H9 (cell line): ENCODE measurements at regions not wholly inside any gene's neighbourhood (a gene's known extent, or its start where the extent isn't known, plus 50 kb on each side); places are given as distances from the start of the nearest gene placed in this dataset.

Source experiments
- DNase-seq: peaks from one replicate; pipeline ENCODE4 v3.0.0-alpha.2; 2017
- H2AFZ ChIP-seq: one replicate; pipeline ENCODE4 v1.6.1; 2013; ENCODE audit warnings: mild to moderate bottlenecking, low read length, control low read depth, moderate library complexity
- H2AK5ac ChIP-seq: 2 replicates; pipeline ENCODE4 v1.6.1; 2013; ENCODE audit warnings: low read length, control low read depth, mixed read lengths; ENCODE audit not compliant: insufficient read length
- H2BK120ac ChIP-seq: one replicate; pipeline ENCODE4 v1.6.1; 2013; ENCODE audit warnings: low read depth, mild to moderate bottlenecking, low read length, control low read depth, inconsistent platforms; ENCODE audit not compliant: poor library complexity, severe bottlenecking
- H2BK12ac ChIP-seq: 2 replicates; pipeline ENCODE4 v1.6.1; 2013; ENCODE audit warnings: low read length, control low read depth, mixed read lengths, low read depth; ENCODE audit not compliant: insufficient read length
- H2BK15ac ChIP-seq: 2 replicates; pipeline ENCODE4 v1.6.1; 2013; ENCODE audit warnings: low read depth, low read length, control low read depth
- H2BK20ac ChIP-seq: one replicate; pipeline ENCODE4 v1.6.1; 2013; ENCODE audit warnings: low read depth, mild to moderate bottlenecking, low read length, control low read depth, inconsistent platforms; ENCODE audit not compliant: poor library complexity, severe bottlenecking
- H2BK5ac ChIP-seq: 2 replicates; pipeline ENCODE4 v1.6.1; 2013; ENCODE audit warnings: low read length, control low read depth, mixed read lengths; ENCODE audit not compliant: insufficient read length
- H3K14ac ChIP-seq: 2 replicates; pipeline ENCODE4 v1.6.1; 2013; ENCODE audit warnings: low read length, control low read depth; ENCODE audit not compliant: insufficient read depth
- H3K18ac ChIP-seq: 2 replicates; pipeline ENCODE4 v1.6.1; 2013; ENCODE audit warnings: low read depth, mild to moderate bottlenecking, mixed read lengths, low read length, control low read depth; ENCODE audit not compliant: insufficient read length
- H3K23ac ChIP-seq: 2 replicates; pipeline ENCODE4 v1.6.1; 2013; ENCODE audit warnings: low read length, control low read depth, mixed read lengths, low read depth; ENCODE audit not compliant: insufficient read length
- H3K23me2 ChIP-seq: 2 replicates; pipeline ENCODE4 v1.6.1; 2013; ENCODE audit warnings: low read depth, mild to moderate bottlenecking, mixed read lengths, low read length, control low read depth; ENCODE audit not compliant: insufficient read length, poor library complexity, severe bottlenecking
- H3K27ac ChIP-seq: 2 replicates; pipeline ENCODE4 v1.5.1; 2013; ENCODE audit warnings: low read length, control low read depth, mixed read lengths, low read depth; ENCODE audit not compliant: insufficient read length
- H3K27me3 ChIP-seq: 2 replicates; pipeline ENCODE4 v1.6.1; 2013; ENCODE audit warnings: low read length, control low read depth, inconsistent platforms; ENCODE audit not compliant: insufficient read depth
- H3K4ac ChIP-seq: 2 replicates; pipeline ENCODE4 v1.6.1; 2013; ENCODE audit warnings: low read depth, mild to moderate bottlenecking, control low read depth, inconsistent platforms, low read length, moderate library complexity
- H3K4me1 ChIP-seq: 2 replicates; pipeline ENCODE4 v1.6.1; 2013; ENCODE audit warnings: low read length, control low read depth, inconsistent platforms; ENCODE audit not compliant: insufficient read depth
- H3K4me2 ChIP-seq: 2 replicates; pipeline ENCODE4 v1.6.1; 2013; ENCODE audit warnings: low read length, control low read depth, mixed read lengths; ENCODE audit not compliant: insufficient read length, insufficient read depth
- H3K56ac ChIP-seq: 2 replicates; pipeline ENCODE4 v1.6.1; 2013; ENCODE audit warnings: low read depth, mild to moderate bottlenecking, mixed read lengths, low read length, control low read depth; ENCODE audit not compliant: insufficient read length
- H3K79me1 ChIP-seq: 2 replicates; pipeline ENCODE4 v1.6.1; 2013; ENCODE audit warnings: low read depth, mild to moderate bottlenecking, moderate library complexity, low read length, control low read depth, inconsistent platforms; ENCODE audit not compliant: insufficient read depth, poor library complexity, severe bottlenecking
- H3K79me2 ChIP-seq: 2 replicates; pipeline ENCODE4 v1.6.1; 2013; ENCODE audit warnings: low read length, control low read depth, inconsistent platforms; ENCODE audit not compliant: insufficient read depth
- H3K9ac ChIP-seq: 2 replicates; pipeline ENCODE4 v1.6.1; 2013; ENCODE audit warnings: low read length, control low read depth, mixed read lengths; ENCODE audit not compliant: insufficient read length; ENCODE audit errors: extremely low read depth
- H3K9me3 ChIP-seq: one replicate; pipeline ENCODE4 v1.6.1; 2013; ENCODE audit warnings: low read depth, low read length, inconsistent platforms; ENCODE audit not compliant: control insufficient read depth
- H3T11ph ChIP-seq: one replicate; pipeline ENCODE4 v1.6.1; 2013; ENCODE audit warnings: mild to moderate bottlenecking, low read length, control low read depth, inconsistent platforms
- H4K20me1 ChIP-seq: one replicate; pipeline ENCODE4 v1.6.1; 2013; ENCODE audit not compliant: control insufficient read depth, insufficient read length, insufficient read depth
- H4K5ac ChIP-seq: 2 replicates; pipeline ENCODE4 v1.6.1; 2013; ENCODE audit warnings: low read depth, mild to moderate bottlenecking, mixed read lengths, low read length, control low read depth; ENCODE audit not compliant: insufficient read length
- H4K8ac ChIP-seq: replicated peaks from 2 replicates; pipeline ENCODE4 v1.6.1; 2013; ENCODE audit warnings: low read length, control low read depth, mixed read lengths, low read depth; ENCODE audit not compliant: insufficient read length
- H4K91ac ChIP-seq: 2 replicates; pipeline ENCODE4 v1.6.1; 2013; ENCODE audit warnings: low read depth, mild to moderate bottlenecking, moderate library complexity, mixed read lengths, low read length, control low read depth; ENCODE audit not compliant: insufficient read length
- H3K27ac Mint-ChIP-seq, 3 experiments: 2 replicates in 2 of 3; 3 replicates in 1 of 3; pipeline ENCODE4 v1.8.0; 2020 to 2021; ENCODE audit warnings: mixed read lengths in 3 of 3, mild to moderate bottlenecking in 1 of 3, moderate library complexity in 1 of 3
- H3K27me3 Mint-ChIP-seq: 2 replicates; pipeline ENCODE4 v1.8.0; 2021; ENCODE audit warnings: low read depth, mild to moderate bottlenecking, moderate library complexity, mixed read lengths
- H3K36me3 Mint-ChIP-seq, 3 experiments: 2 replicates in 2 of 3; 3 replicates in 1 of 3; pipeline ENCODE4 v1.8.0; 2020 to 2021; ENCODE audit warnings: low read depth in 3 of 3, mixed read lengths in 3 of 3; ENCODE audit not compliant: insufficient read depth in 1 of 3
- H3K4me1 Mint-ChIP-seq, 2 experiments: 2 replicates each; pipeline ENCODE4 v1.8.0; 2020; ENCODE audit warnings: mixed read lengths in 2 of 2
- H3K4me3 Mint-ChIP-seq, 2 experiments: 2 replicates in 1 of 2; 3 replicates in 1 of 2; pipeline ENCODE4 v1.8.0; 2020 to 2021; ENCODE audit warnings: mild to moderate bottlenecking in 2 of 2, mixed read lengths in 2 of 2, moderate library complexity in 1 of 2
- H3K9me3 Mint-ChIP-seq, 2 experiments: 2 replicates in 1 of 2; 3 replicates in 1 of 2; pipeline ENCODE4 v1.8.0; 2020; ENCODE audit warnings: mild to moderate bottlenecking in 2 of 2, mixed read lengths in 2 of 2, moderate library complexity in 1 of 2
- CTCF ChIP-seq: fragments of 200-600 bp; sonication (generic); conservative IDR thresholded peaks from 3 replicates; pipeline ENCODE4 v1.8.0; 2021; ENCODE audit warnings: antibody characterized with exemption, mild to moderate bottlenecking
- WGBS: extraction: QIAGEN DNeasy Blood & Tissue Kit; methylation state at CpG from one replicate; pipeline ENCODE4 v1.1.7; 2013; ENCODE audit warnings: missing lambda C conversion rate, low lambda C conversion rate, mixed read lengths; ENCODE audit not compliant: insufficient read length; ENCODE audit errors: extremely low coverage; 5-methylcytosine and 5-hydroxymethylcytosine counted together

GRCh38 chr4:97121493-97121892, 1021.8 kb downstream of the STPG2 start:
- Histone ChIP-seq H3K56ac (no peak overlapping the region), H2BK20ac (no peak overlapping the region), H3K79me2 (no peaks in the 10 kb centered on the region), H2BK15ac (no peak overlapping the region), H2AFZ (no peak overlapping the region), H3K23me2 (no peaks in the 10 kb centered on the region), H4K5ac (no peak overlapping the region), H3K9me3 (no peaks in the 10 kb centered on the region), H3K27me3 (no peaks in the 10 kb centered on the region), H3T11ph (no peak overlapping the region), H4K91ac (no peak overlapping the region), H3K79me1 (no peaks in the 10 kb centered on the region), H3K18ac (no peak overlapping the region), H3K4me1 (no peaks in the 10 kb centered on the region), H3K9ac (no peak overlapping the region), H4K20me1 (no peaks in the 10 kb centered on the region), H2BK12ac (no peak overlapping the region), H3K14ac (no peak overlapping the region), H2AK5ac (no peak overlapping the region), H2BK120ac (no peak overlapping the region), H2BK5ac (no peak overlapping the region), H3K23ac (no peak overlapping the region), H3K4me2 (no peak overlapping the region), H3K4ac (no peak overlapping the region), H4K8ac (no peak overlapping the region), H3K27ac (no peak overlapping the region)
- H3K36me3 Mint-ChIP-seq = peaks cover 32 to 59% (median 37%) of the 10 kb centered on the region in 3 experiments
- no peak for TF ChIP-seq CTCF
- no peak overlapping the region for H3K4me3 Mint-ChIP-seq
- H3K27ac Mint-ChIP-seq = peak overlapping the region in 2 of 3 experiments; percentile 68 to 74; a peak in 4 of 7 replicates
- DNase-seq = no peak
- peaks cover 17 to 24% of the 10 kb centered on the region in 2 experiments for H3K4me1 Mint-ChIP-seq
- peaks cover 3% of the 10 kb centered on the region; the same call in 1 of the 2 replicates for H3K27me3 Mint-ChIP-seq
- WGBS = no CpG with 5 or more reads among the region's 1 CpG
- H3K9me3 Mint-ChIP-seq = peaks cover 30 to 37% of the 10 kb centered on the region in 2 experiments
